ENCODE measurements at regions not wholly inside any gene's neighbourhood (a gene's known extent, or its start where the extent isn't known, plus 50 kb on each side); places are given as distances from the start of the nearest gene placed in this dataset.

GRCh38 chr6:6766230-6766905 is 177.8 kb downstream of the LY86 start:
- intact Hi-C loops (cut with DNase I; ENCODE audit: low total_unique reads): no loop called here
- Histone ChIP-seq H3K36me3 (no peaks in the 10 kb centered on the region), H3K27ac (no peak overlapping the region), H3K9me3 (no peaks in the 10 kb centered on the region), H3K4me1 (no peaks in the 10 kb centered on the region), H3K27me3 (no peaks in the 10 kb centered on the region), H3K4me3 (no peak overlapping the region)
- no peak for TF ChIP-seq EP300 (IDR thresholded peaks at IDR 0.05)
- TF ChIP-seq POLR2A (IDR thresholded peaks at IDR 0.05): no peak
- DNase-seq: no peak
- WGBS, 5 donors: 91 to 95% (median 92%) methylated on average over 6 of the region's 6 CpGs

- 94 to 100% (median 100%) methylated on average over 1 of the region's 1 CpG for WGBS, 5 donors
- Histone ChIP-seq H3K27me3 (no peaks in the 10 kb centered on the region), H3K9me3 (no peaks in the 10 kb centered on the region), H3K27ac (no peak overlapping the region), H3K4me3 (no peak overlapping the region), H3K4me1 (no peaks in the 10 kb centered on the region), H3K36me3 (no peaks in the 10 kb centered on the region)
- TF ChIP-seq CTCF (IDR thresholded peaks at IDR 0.05) (no peak), POLR2A (IDR thresholded peaks at IDR 0.05) (no peak), EP300 (IDR thresholded peaks at IDR 0.05) (no peak), POLR2AphosphoS5 (IDR thresholded peaks at IDR 0.05) (no peak)
- no peak for DNase-seq
- intact Hi-C loops (cut with DNase I; ENCODE audit: low total_unique reads): no loop called here
Measured at GRCh38 chr6:6769466-6769865, 180.9 kb downstream of the LY86 start.

- intact Hi-C loops (cut with DNase I; ENCODE audit: low total_unique reads): no loop called here
- Histone ChIP-seq H3K27me3 (no peaks in the 10 kb centered on the region), H3K27ac (no peak overlapping the region), H3K4me1 (no peaks in the 10 kb centered on the region), H3K36me3 (no peaks in the 10 kb centered on the region), H3K4me3 (no peak overlapping the region), H3K9me3 (peaks cover 0 to 3% (median 0%) of the 10 kb centered on the region in 4 donors)
- TF ChIP-seq POLR2AphosphoS5 (IDR thresholded peaks at IDR 0.05) (no peak), CTCF (IDR thresholded peaks at IDR 0.05) (no peak), POLR2A (IDR thresholded peaks at IDR 0.05) (no peak), EP300 (IDR thresholded peaks at IDR 0.05) (no peak)
- no peak for DNase-seq
- WGBS, 5 donors: 77 to 92% (median 83%) methylated on average over 1 of the region's 1 CpG
Measured at GRCh38 chr6:6771224-6771945, 182.9 kb downstream of the LY86 start.

- intact Hi-C loops (cut with DNase I; ENCODE audit: low total_unique reads): no loop called here
- H3K4me3 ChIP-seq: no peak overlapping the region
- 88 to 93% (median 92%) methylated on average over 5 of the region's 5 CpGs for WGBS, 5 donors
- peaks cover 0 to 7% (median 0%) of the 10 kb centered on the region in 4 donors for H3K9me3 ChIP-seq
- no peaks in the 10 kb centered on the region for H3K27me3 ChIP-seq
- H3K4me1 ChIP-seq: no peaks in the 10 kb centered on the region
- H3K36me3 ChIP-seq: no peaks in the 10 kb centered on the region
- H3K27ac ChIP-seq: no peak overlapping the region
- DNase-seq: no peak
- no peak for TF ChIP-seq CTCF (IDR thresholded peaks at IDR 0.05)
- TF ChIP-seq EP300 (IDR thresholded peaks at IDR 0.05): no peak
- TF ChIP-seq POLR2AphosphoS5 (IDR thresholded peaks at IDR 0.05): no peak
- no peak for TF ChIP-seq POLR2A (IDR thresholded peaks at IDR 0.05)
Measured at GRCh38 chr6:6771964-6772363, 183.4 kb downstream of the LY86 start.

- WGBS, 5 donors: 17 to 57% (median 27%) methylated on average over 6 of the region's 6 CpGs
- peaks cover 0 to 8% (median 0%) of the 10 kb centered on the region in 4 donors for H3K9me3 ChIP-seq
- TF ChIP-seq EP300 (IDR thresholded peaks at IDR 0.05) (no peak), POLR2AphosphoS5 (IDR thresholded peaks at IDR 0.05) (no peak), CTCF (IDR thresholded peaks at IDR 0.05) (no peak), POLR2A (IDR thresholded peaks at IDR 0.05) (no peak)
- peak in 1 of 2 donors; percentile 40 for DNase-seq
- no peak overlapping the region for H3K27ac ChIP-seq
- intact Hi-C loops (cut with DNase I; ENCODE audit: low total_unique reads): no loop called here
- no peaks in the 10 kb centered on the region for H3K36me3 ChIP-seq
- H3K4me1 ChIP-seq: no peaks in the 10 kb centered on the region
- H3K4me3 ChIP-seq: no peak overlapping the region
- H3K27me3 ChIP-seq: no peaks in the 10 kb centered on the region
Measured at GRCh38 chr6:6772751-6773150, 184.2 kb downstream of the LY86 start.

Measured in stomach (tissue), 8 donors.